H1 (cell line): ENCODE measurements at regions not wholly inside any gene's neighbourhood (a gene's known extent, or its start where the extent isn't known, plus 50 kb on each side); places are given as distances from the start of the nearest gene placed in this dataset.

Experiments used
- ATF3 ChIP-seq: IDR thresholded peaks from 2 replicates; pipeline ENCODE4 v1.6.1; 2011; ENCODE audit warnings: low read depth, mild to moderate bottlenecking, low read length; ENCODE audit not compliant: insufficient read depth
- BRCA1 ChIP-seq: IDR thresholded peaks from 2 replicates; pipeline ENCODE4 v1.6.1; 2012; ENCODE audit warnings: low read depth, low read length, improper control_type of control experiment
- CTCF ChIP-seq, 3 experiments: IDR thresholded peaks; 1 replicate in 2 of 3; 2 replicates in 1 of 3; pipeline versions ENCODE4 v1.5.1 to v1.6.1; 2011; ENCODE audit warnings: low read length in 3 of 3, mild to moderate bottlenecking in 3 of 3, inconsistent platforms in 2 of 3, low read depth in 1 of 3, moderate library complexity in 1 of 3; ENCODE audit not compliant: insufficient read depth in 1 of 3; ENCODE audit errors: control extremely low read depth in 1 of 3
- EZH2 ChIP-seq: fragments of 200-600 bp; sonication (generic); IDR thresholded peaks from 2 replicates; pipeline ENCODE4 v1.7.1; 2012; ENCODE audit warnings: low read depth, mild to moderate bottlenecking, moderate library complexity, low read length, inconsistent platforms; ENCODE audit not compliant: severe bottlenecking
- POLR2A ChIP-seq, 2 experiments: IDR thresholded peaks; 1 replicate in 1 of 2; 2 replicates in 1 of 2; pipeline ENCODE4 v1.6.1; 2011; ENCODE audit warnings: low read depth in 2 of 2, low read length in 2 of 2, mild to moderate bottlenecking in 2 of 2; ENCODE audit errors: control extremely low read depth in 1 of 2
- POLR2AphosphoS5 ChIP-seq: IDR thresholded peaks from 2 replicates; pipeline ENCODE4 v1.6.1; 2011; ENCODE audit warnings: low read depth, low read length
- SP2 ChIP-seq: IDR thresholded peaks from 2 replicates; pipeline ENCODE4 v1.6.1; 2012; ENCODE audit warnings: mild to moderate bottlenecking, low read length, inconsistent platforms
- TAF1 ChIP-seq: IDR thresholded peaks from 2 replicates; pipeline ENCODE4 v1.6.1; 2011; ENCODE audit warnings: mild to moderate bottlenecking, low read depth, low read length
- TCF12 ChIP-seq: IDR thresholded peaks from 2 replicates; pipeline ENCODE4 v1.6.1; 2011; ENCODE audit warnings: low read depth, mild to moderate bottlenecking, low read length
- YY1 ChIP-seq: IDR thresholded peaks from 2 replicates; pipeline ENCODE4 v1.6.1; 2011; ENCODE audit warnings: low read depth, mild to moderate bottlenecking, low read length

- TF ChIP-seq TAF1 (no peak), POLR2A (IDR thresholded peaks at IDR 0.05; ENCODE audit: control extremely low read depth in 1 of 2, low read depth in 2 of 2, low read length in 2 of 2) (no peak), POLR2AphosphoS5 (no peak), CTCF (IDR thresholded peaks at IDR 0.05; ENCODE audit: control extremely low read depth in 1 of 3, insufficient read depth in 1 of 3, low read depth in 1 of 3, low read length in 3 of 3) (no peak), ATF3 (no peak), EZH2 (no peak), SP2 (no peak), TCF12 (no peak), BRCA1 (no peak), YY1 (no peak)
Observed at GRCh38 chr11:106608677-106609076, 409.6 kb downstream of the GUCY1A2 start.
